IPS-11a (cell line): ENCODE measurements at regions not wholly inside any gene's neighbourhood (a gene's known extent, or its start where the extent isn't known, plus 50 kb on each side); places are given as distances from the start of the nearest gene placed in this dataset.
"Not testable (repeated sequence)": the region's sequence is repeated elsewhere in the genome, so short reads cannot be mapped to it uniquely, and the experiment has no call there.

Experiments used
- H3K4me3 ChIP-seq: one replicate; pipeline ENCODE4 v1.5.1; 2013; ENCODE audit warnings: low read depth, low read length, control low read depth

DNA sequence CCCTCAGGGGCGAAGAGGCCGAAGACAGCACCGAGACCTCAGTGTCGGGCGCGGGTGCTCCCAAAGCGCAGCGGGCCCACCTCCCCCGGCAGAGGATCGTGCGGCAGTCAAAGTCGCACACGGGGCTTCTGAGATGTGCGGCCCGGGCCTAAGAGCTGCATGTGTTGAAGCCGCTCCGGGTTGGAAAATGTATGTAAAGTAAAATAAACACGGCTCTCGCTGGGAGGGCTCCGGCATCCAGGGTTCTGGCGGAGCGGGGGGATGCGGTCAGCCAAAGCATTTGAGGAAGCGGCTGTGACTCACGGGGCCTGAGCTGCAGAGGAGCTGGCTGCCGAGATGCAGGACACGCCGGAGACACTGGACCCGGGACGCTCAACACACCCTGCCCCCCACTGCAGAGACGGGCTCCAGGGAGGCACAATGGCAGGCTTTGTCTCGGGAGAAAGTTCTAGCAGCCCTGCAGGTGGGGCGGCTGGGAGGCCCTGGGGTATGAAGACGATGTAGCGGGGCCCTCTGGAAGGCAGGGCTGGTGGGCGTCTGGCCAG lies 185.8 kb downstream of the NPIPB11 start:
- H3K4me3 ChIP-seq, result not testable (repeated sequence)

DNA sequence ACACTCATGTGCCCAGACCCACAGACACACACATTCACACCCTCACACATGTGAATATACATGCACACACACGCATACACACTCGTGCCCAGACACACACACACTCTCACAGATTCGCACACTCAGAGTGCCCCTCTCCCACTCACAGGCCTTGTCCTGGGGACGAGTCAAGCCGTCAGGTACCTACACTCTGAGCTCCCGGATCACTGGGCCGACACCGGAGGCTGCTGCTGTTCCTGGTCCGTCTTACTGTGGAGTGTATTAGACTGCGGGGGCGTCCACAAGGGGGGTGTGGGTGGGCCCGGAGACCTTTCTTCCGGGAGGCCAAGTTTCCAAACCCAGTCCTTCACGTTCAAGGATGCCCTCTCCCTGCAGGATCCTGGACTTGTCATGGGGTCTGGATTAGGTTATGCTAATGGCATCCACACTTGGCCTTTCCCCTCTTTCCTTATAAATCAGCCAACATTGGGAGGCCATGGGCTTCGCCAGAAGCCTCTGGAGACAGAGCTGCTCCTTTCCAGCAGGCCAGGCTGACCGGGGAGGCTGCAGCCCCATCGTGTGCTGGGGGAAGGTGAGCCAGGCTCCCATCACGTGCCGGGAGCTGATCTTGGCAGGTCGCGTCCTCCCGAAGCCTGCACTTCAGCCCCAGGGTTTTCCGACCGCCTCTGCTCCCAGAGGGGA lies 186.4 kb downstream of the NPIPB11 start:
- not testable (repeated sequence) for H3K4me3 ChIP-seq

DNA sequence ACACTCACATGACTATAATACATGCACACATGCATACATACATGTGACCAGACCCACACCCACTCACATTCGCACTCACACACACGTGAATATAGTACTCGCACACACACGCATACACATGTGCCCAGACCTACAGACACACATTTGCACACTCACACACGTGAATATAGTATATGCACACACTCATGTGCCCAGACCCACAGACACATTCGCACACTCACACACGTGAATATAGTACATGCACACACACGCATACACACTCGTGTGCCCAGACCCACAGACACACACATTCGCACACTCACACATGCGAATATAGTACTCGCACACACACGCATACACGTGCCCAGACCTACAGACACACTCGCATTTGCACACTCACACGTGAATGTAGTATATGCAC lies 186.9 kb downstream of the NPIPB11 start:
- not testable (repeated sequence) for H3K4me3 ChIP-seq

DNA sequence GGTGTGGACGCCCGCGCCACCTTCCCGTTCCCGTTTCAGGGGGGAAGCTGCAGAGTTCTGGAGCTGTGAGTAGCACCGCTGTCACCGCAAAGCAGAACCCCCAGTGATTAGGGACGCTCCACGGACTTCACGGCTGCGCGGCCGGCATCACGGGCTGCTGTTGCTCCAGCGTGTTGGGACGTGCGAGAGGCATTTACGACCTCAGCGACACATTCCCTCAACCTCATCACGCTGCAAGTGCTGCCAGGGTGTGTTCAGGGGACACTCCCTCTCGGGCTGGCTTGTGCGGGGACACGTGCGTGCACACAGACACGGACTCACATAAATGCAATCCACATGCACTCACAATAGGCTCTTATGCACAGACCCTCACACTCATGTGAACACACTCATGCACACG lies 187.9 kb downstream of the NPIPB11 start:
- H3K4me3 ChIP-seq, result not testable (repeated sequence)

DNA sequence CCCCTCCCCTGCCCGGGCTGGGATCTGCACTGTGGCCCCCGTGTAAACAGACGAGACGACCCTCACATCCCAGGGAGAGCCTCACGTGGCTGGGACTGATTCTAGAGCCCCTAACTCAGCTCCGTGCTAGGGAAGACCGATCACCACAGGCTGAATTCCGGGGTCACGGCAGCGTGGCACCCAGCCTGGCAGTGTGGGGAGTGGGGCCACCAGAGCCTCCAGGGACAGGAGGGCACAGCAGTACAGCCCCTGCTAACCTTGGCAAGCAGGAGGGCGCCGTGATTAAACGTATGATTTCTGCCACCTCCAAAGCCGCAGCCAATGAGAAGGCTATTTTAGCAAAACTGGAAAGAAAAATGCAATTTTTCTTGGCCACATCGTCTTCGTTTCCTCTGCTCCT lies 188.3 kb downstream of the NPIPB11 start:
- H3K4me3 ChIP-seq, result not testable (repeated sequence)

DNA sequence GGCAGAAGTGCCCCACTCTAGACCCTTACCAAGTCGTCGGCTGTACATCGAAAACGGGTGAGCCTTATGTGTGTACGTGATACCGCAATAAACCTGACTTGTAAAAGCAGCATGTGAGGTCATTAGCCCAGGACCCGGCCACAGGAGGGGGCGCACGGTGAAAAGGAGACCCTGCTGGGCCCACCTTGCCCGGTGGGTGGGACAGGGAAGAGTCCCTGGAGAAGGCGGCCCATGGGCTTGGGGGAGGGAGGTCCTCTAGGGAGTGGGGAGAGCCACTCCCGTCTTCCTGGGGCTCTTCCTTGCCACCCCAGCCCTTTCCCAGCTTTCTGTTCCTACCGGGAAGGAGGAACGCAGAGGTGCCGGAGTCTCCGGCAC lies 188.8 kb downstream of the NPIPB11 start:
- H3K4me3 ChIP-seq, result not testable (repeated sequence)

DNA sequence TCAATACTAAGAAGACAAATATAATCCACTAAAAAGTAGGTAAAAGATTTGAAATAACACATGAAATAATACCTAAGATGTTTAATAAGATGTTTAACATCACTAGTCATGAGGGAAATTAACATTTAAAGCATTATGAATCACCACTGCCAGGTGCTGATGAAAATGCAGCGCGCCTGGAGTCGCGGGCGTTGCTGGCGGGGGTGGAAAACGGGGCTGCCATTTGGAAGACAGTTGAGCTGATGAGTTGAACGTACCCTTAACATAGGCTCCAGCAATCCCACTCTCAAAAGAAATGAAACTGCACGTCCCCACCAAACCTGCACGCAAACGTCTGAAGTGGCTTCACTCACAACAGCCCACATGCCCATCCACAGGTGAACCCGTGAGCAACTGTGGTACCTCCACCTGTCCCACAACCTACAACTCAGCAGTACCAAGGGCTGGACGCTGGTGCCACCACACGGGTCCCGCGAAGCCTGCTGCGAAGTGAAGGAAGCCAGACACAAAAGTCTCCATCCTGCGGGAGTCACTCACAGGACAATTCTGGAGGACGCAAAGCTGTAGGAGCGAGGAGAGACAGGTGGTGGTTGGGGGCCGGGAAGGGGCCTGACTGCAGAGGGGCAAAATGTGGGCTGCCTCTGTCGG lies 189.3 kb downstream of the NPIPB11 start:
- H3K4me3 ChIP-seq, result not testable (repeated sequence)

DNA sequence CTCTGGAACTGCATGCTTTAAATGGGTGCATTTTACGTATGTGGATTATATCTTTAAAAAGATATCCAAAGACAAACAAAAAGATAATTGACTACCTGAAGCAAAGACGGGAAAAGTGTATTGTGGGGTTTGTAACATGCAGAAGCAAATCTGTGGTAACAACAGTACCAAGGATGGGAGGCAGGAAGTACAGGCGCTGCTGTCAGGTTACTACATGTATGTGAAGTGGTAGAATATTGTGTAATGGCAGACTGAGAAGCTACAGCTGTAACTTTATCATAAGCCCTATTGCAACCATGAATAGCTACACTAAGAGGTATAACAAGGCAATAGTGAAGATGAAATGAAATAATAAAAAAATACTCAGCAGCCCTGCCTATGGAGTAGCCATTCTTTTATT lies 192.7 kb downstream of the NPIPB11 start:
- H3K4me3 ChIP-seq, result not testable (repeated sequence)

DNA sequence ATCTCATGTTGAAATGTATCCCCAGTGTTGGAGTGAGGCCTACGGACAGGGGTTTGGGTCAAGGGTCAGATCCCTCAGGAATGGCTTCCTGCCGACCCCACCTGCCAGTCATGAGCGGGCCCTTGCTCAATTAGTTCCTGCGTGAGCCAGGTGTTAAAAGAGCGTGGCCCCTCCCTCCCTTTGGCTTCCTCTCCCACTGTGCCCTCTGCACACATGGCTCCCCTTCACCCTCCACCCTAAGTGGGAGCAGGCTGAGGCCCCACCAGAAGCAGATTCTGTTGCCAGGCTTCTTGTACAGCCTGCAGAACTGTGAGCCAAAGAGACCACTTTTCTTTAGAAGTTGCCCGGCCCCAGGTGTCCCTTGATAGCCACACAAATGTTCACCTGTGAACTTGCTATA lies 193.3 kb downstream of the NPIPB11 start:
- not testable (repeated sequence) for H3K4me3 ChIP-seq

DNA sequence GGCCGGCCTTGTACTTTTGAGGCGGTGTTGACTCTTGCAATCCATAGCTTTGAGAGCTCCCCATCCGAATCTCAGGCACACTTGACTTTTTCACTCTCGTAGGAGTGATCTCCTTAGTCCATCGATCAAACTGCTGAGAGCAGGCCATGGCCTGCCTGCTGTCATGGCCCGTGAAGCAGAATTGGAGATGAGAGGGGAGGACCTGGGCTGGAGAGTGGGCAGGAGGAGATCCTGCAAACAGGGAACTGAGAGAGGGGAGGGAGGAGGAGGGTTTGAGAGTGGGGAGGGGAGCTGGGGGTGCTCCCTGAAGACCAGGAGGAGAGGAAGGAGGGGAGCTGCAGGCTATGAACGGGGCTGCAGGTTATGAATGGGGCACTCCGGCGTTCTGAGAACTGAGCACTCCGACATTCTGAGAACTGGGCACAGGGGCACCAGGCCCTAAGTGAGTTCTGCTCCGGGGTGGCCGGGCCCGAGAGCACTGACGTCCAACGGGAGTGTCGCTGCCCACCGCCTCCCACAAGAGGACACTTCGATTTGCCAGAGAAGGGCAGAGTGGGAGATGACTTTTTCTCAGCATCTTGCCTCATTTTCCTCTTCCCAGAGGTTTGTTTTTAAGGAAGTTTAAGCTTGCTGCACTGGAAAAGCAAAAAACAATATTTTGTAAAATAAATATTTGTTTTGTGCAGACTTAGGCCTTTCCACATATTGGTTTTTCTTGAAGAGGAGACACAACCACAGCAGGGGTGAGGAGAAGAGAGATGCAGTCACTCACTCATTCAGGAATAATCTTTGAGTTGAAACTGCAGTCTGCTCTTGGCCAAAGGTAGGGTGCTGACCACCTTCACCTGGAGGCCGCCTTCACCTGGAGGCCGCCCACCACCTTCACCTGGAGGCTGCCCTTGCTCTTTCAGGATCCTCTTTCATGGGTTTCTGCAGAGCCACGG lies 194.2 kb downstream of the NPIPB11 start:
- H3K4me3 ChIP-seq, result not testable (repeated sequence)

DNA sequence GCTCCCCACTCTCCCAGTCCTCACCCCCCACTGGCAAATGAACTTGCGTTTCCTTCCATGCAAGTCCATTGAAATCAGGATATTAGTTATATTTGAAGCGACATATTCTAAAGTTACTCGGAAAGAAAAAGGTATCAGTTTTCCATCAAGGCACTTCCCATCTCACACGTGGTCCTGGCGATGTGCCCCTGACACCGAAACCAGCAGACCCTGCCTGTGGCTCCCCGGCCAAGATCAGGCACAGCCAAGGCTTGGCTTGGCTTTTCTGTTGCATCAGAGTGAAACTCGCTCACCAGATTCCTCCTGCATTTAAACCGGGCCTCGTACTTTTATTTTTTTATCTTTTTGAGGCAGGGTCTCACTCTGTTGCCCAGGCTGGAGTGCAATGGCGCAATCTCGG lies 195.1 kb downstream of the NPIPB11 start:
- H3K4me3 ChIP-seq, result not testable (repeated sequence)

DNA sequence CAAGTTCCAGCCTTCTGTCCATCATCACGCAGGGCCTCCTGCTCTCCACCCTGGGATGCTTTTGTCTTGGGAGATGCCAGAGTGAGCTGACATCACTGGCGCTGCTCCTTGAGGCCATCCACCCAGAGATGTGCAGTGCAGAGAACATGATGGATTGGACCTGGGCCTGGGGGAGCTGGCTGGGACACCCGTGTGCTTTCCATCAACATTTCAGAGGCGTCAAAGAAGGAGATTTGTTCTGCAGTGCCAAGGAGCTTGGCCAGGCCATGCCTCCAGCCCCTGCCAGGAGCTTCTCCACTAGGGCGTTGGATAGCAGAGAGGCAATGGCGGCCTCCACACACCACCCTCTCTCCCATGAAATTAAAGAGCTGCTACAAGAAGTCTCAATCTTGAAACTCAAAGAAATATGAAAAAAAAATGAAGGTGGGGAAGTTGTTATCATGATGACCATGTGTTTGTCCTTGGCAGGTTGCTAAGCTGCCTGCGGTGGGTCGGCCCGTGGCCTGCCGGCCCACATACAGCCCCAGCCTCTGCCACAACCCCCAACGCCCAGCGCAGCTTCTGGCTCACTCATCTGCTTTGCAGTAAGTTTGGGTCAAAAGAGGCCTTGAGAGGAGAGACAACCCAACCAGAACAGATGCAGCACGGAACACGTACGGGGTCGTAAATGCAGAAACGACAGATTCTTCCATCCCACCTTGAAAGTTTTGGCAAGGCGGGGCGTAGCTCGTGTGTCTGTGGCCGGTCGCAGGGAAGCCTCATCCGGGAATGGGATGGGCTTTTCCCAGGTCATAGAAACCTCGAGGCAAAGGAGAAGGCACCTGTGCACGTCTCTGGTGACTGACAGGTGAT lies 196.0 kb downstream of the NPIPB11 start:
- not testable (repeated sequence) for H3K4me3 ChIP-seq

DNA sequence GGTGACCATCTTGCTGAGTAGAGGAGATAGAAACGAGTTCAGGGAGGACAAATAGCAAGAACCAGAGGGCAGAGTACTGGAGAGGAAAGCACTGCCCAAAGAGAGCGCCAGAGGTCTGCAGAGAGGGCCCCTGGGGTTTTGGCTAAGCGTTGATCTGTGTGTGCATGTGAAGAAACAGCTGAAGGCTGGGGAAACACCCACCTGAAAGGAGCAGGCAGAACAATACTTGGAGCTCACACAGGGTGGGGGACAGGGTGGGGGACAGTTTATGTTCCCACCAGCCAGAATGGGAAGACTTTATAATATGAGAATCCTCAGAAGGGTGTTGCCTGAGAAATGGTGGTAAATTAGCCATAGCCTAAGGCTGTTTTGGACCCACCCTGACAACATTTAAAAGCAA lies 200.4 kb downstream of the NPIPB11 start:
- not testable (repeated sequence) for H3K4me3 ChIP-seq

DNA sequence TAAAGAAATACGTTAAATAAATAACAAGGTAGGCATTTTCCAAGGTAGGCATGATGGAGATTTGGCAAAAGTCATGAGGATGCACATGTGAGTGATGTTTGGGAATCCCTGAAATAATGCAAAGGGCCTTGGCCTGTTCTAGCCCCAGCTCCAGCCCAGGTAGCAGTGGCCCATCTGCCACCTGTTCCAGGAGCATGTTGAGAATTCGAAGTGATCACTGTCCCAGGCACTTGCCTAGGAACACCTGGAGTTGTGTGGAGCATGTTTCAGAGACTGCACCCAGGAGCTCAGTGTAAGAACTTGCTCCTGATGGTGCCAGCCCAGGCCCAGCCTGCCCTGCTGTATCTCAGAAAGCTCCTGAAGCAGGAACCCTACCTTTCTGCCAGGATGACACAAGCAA lies 201.4 kb downstream of the NPIPB11 start:
- not testable (repeated sequence) for H3K4me3 ChIP-seq

DNA sequence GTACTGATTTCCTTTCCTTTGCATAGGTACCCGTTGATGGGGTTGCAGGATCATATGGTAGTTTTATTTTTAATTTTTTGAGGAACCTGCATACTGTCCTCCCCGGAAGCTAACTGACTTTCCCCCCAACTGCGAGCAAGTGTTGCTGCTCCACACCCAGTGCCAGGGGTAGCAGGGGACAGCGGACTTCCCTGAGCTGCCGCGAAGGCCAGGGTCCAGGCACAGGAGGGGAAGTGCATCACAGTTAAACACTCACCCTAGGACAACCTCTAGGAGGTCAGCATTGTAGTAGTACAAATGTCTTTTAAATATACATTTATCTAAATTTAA lies 201.7 kb downstream of the NPIPB11 start:
- H3K4me3 ChIP-seq, result no peak overlapping the region

DNA sequence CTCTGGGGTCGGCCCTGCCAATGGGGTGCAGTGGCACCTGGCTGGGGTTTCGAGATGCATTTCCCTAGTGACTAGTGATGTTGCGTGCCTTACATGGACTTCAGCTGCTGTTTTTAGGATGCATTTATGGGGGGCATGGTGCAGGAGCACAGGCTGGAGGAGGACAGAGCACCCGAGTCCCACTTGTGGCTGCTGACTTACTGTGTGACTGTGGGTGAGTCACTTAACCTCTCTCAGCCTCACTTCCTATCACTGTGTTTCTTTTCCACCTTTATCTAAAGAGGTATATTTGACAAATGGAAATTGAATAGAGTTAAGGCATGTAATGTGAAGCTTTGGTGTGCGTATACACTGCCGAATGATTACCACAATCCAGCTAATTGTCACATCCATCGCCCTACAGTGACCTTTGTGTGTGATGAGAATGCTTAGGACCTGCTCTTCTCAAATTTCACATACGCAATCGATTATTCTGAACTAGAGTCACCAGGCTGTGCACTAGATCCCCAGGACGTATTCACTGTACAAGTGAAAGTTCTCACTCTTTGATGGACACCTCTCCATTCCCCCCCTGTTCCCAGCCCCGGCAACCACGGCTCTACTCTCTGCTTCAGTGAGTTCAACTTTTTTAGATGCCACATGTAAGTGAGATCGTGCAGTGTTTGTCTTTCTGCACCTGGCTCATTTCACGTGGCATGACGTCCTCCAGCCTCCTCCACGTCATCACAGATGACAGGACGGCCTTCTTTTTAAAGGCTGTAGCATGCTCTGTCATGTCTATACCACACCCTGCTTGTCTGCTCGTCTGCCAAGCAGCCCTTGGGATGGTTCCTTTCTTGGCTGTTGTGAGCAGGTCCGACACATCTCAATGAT lies 202.3 kb downstream of the NPIPB11 start:
- H3K4me3 ChIP-seq, result not testable (repeated sequence)

DNA sequence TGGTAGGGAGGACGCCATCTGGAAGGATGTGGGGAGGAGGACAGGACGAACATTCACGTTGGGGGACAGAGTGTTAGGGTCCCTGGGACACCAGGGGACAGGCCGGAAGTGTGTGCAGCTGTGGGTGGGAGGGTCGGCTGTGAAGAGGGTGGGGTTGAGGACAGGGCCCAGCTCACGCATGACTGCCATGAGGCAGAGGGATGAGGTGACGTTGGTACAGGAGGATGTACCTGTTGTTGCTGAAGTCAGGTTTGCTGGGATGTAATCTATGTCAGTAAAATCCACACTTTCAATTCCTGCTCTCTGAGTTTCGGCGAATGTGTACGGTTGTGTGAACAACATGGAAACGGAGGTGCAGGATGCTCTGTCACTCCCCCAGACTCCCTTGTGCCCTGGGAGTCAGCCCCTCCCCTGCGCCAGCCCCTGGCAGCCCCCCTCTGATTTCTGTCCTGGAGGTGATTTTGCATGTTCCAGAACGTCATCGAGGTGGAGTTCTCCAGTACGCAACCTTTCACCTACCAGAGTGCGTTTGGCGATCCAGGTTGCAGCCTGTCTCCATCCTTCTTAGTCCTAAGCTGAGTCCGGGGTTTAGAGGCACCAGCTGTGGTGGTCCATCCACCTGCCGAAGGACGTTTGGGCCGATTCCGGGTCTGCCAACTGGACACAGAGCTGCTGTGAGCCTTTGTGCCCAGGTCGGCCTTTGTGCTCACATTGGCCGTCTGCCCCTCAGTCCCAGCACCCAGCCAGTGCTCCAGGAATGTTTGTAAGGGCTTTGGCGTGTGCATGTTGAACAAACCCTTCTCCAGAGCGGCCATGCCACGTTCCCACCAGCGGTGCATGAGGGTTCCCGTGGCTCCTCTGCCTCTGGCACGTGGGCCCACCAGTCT lies 203.2 kb downstream of the NPIPB11 start:
- H3K4me3 ChIP-seq, result not testable (repeated sequence)

DNA sequence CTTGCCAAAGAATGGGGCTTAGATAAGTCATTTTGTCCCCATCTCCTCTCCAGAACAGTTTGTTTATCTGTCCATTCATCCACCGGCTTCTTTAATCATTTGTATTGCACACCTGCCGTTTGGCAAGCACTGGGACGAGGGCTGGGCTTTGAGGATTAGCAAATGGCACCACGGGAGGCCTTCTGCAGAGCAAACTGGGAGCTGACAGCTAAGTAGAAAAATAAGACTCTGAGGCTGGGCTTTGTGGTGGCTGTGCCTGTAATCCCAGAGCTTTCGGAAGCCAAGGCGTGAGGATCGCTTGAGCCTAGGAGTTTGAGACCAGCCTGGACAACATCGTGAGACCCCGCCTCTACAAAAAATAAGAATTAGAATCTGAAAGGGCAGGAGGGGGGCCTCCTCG lies 203.9 kb downstream of the NPIPB11 start:
- not testable (repeated sequence) for H3K4me3 ChIP-seq
